ENCODE measurements at regions not wholly inside any gene's neighbourhood (a gene's known extent, or its start where the extent isn't known, plus 50 kb on each side); places are given as distances from the start of the nearest gene placed in this dataset.

GRCh38 chr12:93134175-93134890 lies 205.2 kb upstream of the EEA1 start:
- no peak for DNase-seq (ENCODE audit: low read depth)

GRCh38 chr12:93134893-93135285 lies 205.8 kb upstream of the EEA1 start:
- no peak for DNase-seq (ENCODE audit: low read depth)

- no peak for DNase-seq (ENCODE audit: low read depth)
Observed at GRCh38 chr12:93135286-93136239, 206.5 kb upstream of the EEA1 start.

GRCh38 chr12:93136253-93137055 lies 207.4 kb upstream of the EEA1 start:
- no peak for DNase-seq (ENCODE audit: low read depth)

GRCh38 chr12:93137656-93138612 lies 208.8 kb upstream of the EEA1 start:
- DNase-seq (ENCODE audit: low read depth) = no peak

- no peak for DNase-seq (ENCODE audit: low read depth)
Observed at GRCh38 chr12:93139028-93139665, 210.1 kb upstream of the EEA1 start.

GRCh38 chr12:93140325-93140724 lies 211.2 kb upstream of the EEA1 start:
- no peak for DNase-seq (ENCODE audit: low read depth)

- DNase-seq (ENCODE audit: low read depth) = no peak
Observed at GRCh38 chr12:93140801-93141200, 211.7 kb upstream of the EEA1 start.

GRCh38 chr12:93142881-93143280 lies 213.8 kb upstream of the EEA1 start:
- DNase-seq (ENCODE audit: low read depth) = no peak

GRCh38 chr12:93144109-93144508 lies 215.0 kb upstream of the EEA1 start:
- DNase-seq (ENCODE audit: low read depth) = no peak

GRCh38 chr12:93145086-93145485 lies 216.0 kb upstream of the EEA1 start:
- no peak for DNase-seq (ENCODE audit: low read depth)

GRCh38 chr12:93146263-93146939 lies 217.3 kb upstream of the EEA1 start:
- no peak for DNase-seq (ENCODE audit: low read depth)

GRCh38 chr12:93146970-93147369 lies 217.9 kb upstream of the EEA1 start:
- DNase-seq (ENCODE audit: low read depth) = no peak

- no peak for DNase-seq (ENCODE audit: low read depth)
Observed at GRCh38 chr12:93148412-93148811, 219.3 kb upstream of the EEA1 start.

- DNase-seq (ENCODE audit: low read depth) = no peak
Observed at GRCh38 chr12:93149229-93149628, 220.1 kb upstream of the EEA1 start.

- no peak for DNase-seq (ENCODE audit: low read depth)
Observed at GRCh38 chr12:93151079-93151762, 222.1 kb upstream of the EEA1 start.

- no peak for DNase-seq (ENCODE audit: low read depth)
Observed at GRCh38 chr12:93152617-93153016, 223.5 kb upstream of the EEA1 start.

GRCh38 chr12:93153321-93153720 lies 224.2 kb upstream of the EEA1 start:
- no peak for DNase-seq (ENCODE audit: low read depth)

- no peak for DNase-seq (ENCODE audit: low read depth)
Observed at GRCh38 chr12:93154096-93154728, 223.5 kb upstream of the NUDT4 start.

Measured in stimulated activated CD8-positive, alpha-beta memory T cell treated with anti-CD3 and anti-CD28 coated beads, Interleukin-12 subunit alpha, Interleukin-12 subunit beta, amount 100 ng/mL, for 1 hour (primary cell).